Uterus (tissue), 2 donors: ENCODE measurements at regions not wholly inside any gene's neighbourhood (a gene's known extent, or its start where the extent isn't known, plus 50 kb on each side); places are given as distances from the start of the nearest gene placed in this dataset.

Source experiments
- CTCF ChIP-seq, 4 experiments: fragments of 200-600 bp in 2 of 4; fragments of 450-650 bp in 2 of 4; sonication (generic) in 2 of 4; IDR thresholded peaks; one replicate each; pipeline ENCODE4 v1.5.1; 2016 to 2019; ENCODE audit warnings: antibody characterized with exemption in 4 of 4, mild to moderate bottlenecking in 2 of 4, moderate library complexity in 1 of 4
- POLR2A ChIP-seq, 2 donors: fragments of 450-650 bp; IDR thresholded peaks; one replicate each; pipeline ENCODE4 v1.6.1; 2016; ENCODE audit warnings: antibody characterized with exemption in 2 of 2, mild to moderate bottlenecking in 1 of 2, moderate library complexity in 1 of 2

GRCh38 chr3:161950318-161950868 is 453.8 kb downstream of the OTOL1 start:
- TF ChIP-seq CTCF (IDR thresholded peaks at IDR 0.05) (no peak), POLR2A (IDR thresholded peaks at IDR 0.05) (no peak)
